ENCODE measurements at regions not wholly inside any gene's neighbourhood (a gene's known extent, or its start where the extent isn't known, plus 50 kb on each side); places are given as distances from the start of the nearest gene placed in this dataset.
"Not testable (repeated sequence)": the region's sequence is repeated elsewhere in the genome, so short reads cannot be mapped to it uniquely, and the experiment has no call there.

- peak; percentile 72; the same call in 1 of the 2 replicates for TF ChIP-seq NFIC (IDR thresholded peaks at IDR 0.05; ENCODE audit: low read depth, low read length)
- TF ChIP-seq E2F4 (IDR thresholded peaks at IDR 0.05; ENCODE audit: low read depth, low read length) = no peak
- TF ChIP-seq GATAD2B (conservative IDR thresholded peaks at IDR 0.05; ENCODE audit: low read depth) = peak; percentile 26; the same call in 1 of the 2 replicates
- TF ChIP-seq MTA2 (IDR thresholded peaks at IDR 0.05; ENCODE audit: low read depth) = peak; percentile 34; the same call in 1 of the 2 replicates
- TF ChIP-seq EED (IDR thresholded peaks at IDR 0.05; ENCODE audit: low read depth) = peak; percentile 91
- no peak for TF ChIP-seq ZNF592 (IDR thresholded peaks at IDR 0.05)
- peak; percentile 83 for TF ChIP-seq IKZF1 (conservative IDR thresholded peaks at IDR 0.05)
- TF ChIP-seq SREBF2 (IDR thresholded peaks at IDR 0.05; ENCODE audit: low read length) = no peak
- TF ChIP-seq RELB (IDR thresholded peaks at IDR 0.05; ENCODE audit: low read depth) = peak; percentile 70; the same call in 1 of the 2 replicates
Measured at GRCh38 chr9:111094433-111094924, 56.2 kb upstream of the LPAR1 start (continued).

GRCh38 chr9:111092167-111092566 is 53.9 kb upstream of the LPAR1 start:
- H3K79me2 ChIP-seq (ENCODE audit: control insufficient read depth, insufficient read depth, low read length); POLR2A ChIA-PET; ATAC-seq; DNase-seq (ENCODE audit: low read depth, low spot score); BruUV-seq (replicated peaks); H3K9ac ChIP-seq (ENCODE audit: control insufficient read depth, insufficient read depth, low read length); H3K4me2 ChIP-seq (ENCODE audit: control insufficient read depth, insufficient read depth); H3K4me1 ChIP-seq (ENCODE audit: control insufficient read depth, insufficient read depth, low read length); CTCF ChIA-PET; FAIRE-seq; H4K20me1 ChIP-seq (ENCODE audit: control insufficient read depth, insufficient read depth); H3K27me3 ChIP-seq (replicated peaks in 1 of 2; ENCODE audit: control insufficient read depth in 2 of 2, insufficient read depth in 2 of 2, low read length in 1 of 2); H3K4me3 ChIP-seq; in situ Hi-C loops (cut with MboI); H3K27ac ChIP-seq (ENCODE audit: control insufficient read depth, insufficient read depth); H2AFZ ChIP-seq (ENCODE audit: control insufficient read depth, low read depth, low read length); intact Hi-C loops (cut with micrococcal nuclease; ENCODE audit: unreplicated experiment); H3K9me3 ChIP-seq (replicated peaks; ENCODE audit: control insufficient read depth, insufficient read depth, low read length); H3K36me3 ChIP-seq (ENCODE audit: control insufficient read depth in 2 of 2, insufficient read depth in 2 of 2, low read length in 1 of 2): not testable (repeated sequence)
- ChIA-PET SMC1A (ENCODE audit: uncharacterized antibody, unreplicated experiment) (interaction anchor here (0.8 to 2.1 kb wide), 4 partner anchors 8 to 143 kb away, joined by 3 to 6 read pairs (median 4); no protein-coding TSS in a partner anchor), RAD21 (ENCODE audit: unreplicated experiment) (interaction anchor here (0.7 kb wide), 1 partner anchor 9 kb away, joined by 4 read pairs; no protein-coding TSS in a partner anchor)
- WGBS (ENCODE audit: insufficient coverage, insufficient replicate concordance, low lambda C conversion rate, missing lambda C conversion rate) = 36% methylated on average over 1 of the region's 1 CpG

All from GM12878 (cell line).